Keratinocyte (primary cell): ENCODE measurements at regions not wholly inside any gene's neighbourhood (a gene's known extent, or its start where the extent isn't known, plus 50 kb on each side); places are given as distances from the start of the nearest gene placed in this dataset.

Experiments used
- DNase-seq: peaks from one replicate; pipeline ENCODE4 v3.0.0-alpha.2; 2011; ENCODE audit warnings: low read depth, missing footprints, low spot score
- FAIRE-seq: peaks from 2 replicates; lab custom pipeline; 2011; peaks lifted over from hg19 to GRCh38; lab: Jason Lieb, UNC
- H2AFZ ChIP-seq: 2 replicates; pipeline ENCODE4 v1.6.0; 2012; ENCODE audit warnings: low read length, control low read depth, inconsistent platforms; ENCODE audit not compliant: control insufficient read depth
- H3K27ac ChIP-seq: 2 replicates; pipeline ENCODE4 v1.5.1; 2011; ENCODE audit warnings: low read length; ENCODE audit not compliant: control insufficient read depth, insufficient read depth
- H3K27me3 ChIP-seq: 3 replicates; pipeline ENCODE4 v1.6.0; 2011; ENCODE audit warnings: low read length; ENCODE audit not compliant: control insufficient read depth, insufficient read depth; ENCODE audit errors: extremely low read depth
- H3K36me3 ChIP-seq, 2 experiments: 2 replicates in 1 of 2; 3 replicates in 1 of 2; pipeline ENCODE4 v1.5.1; 2011; ENCODE audit warnings: low read length in 2 of 2, mild to moderate bottlenecking in 1 of 2; ENCODE audit not compliant: control insufficient read depth in 2 of 2, insufficient read depth in 2 of 2; ENCODE audit errors: extremely low read depth in 1 of 2
- H3K4me1 ChIP-seq: 3 replicates; pipeline ENCODE4 v1.5.1; 2011; ENCODE audit warnings: low read length; ENCODE audit not compliant: control insufficient read depth, insufficient read depth; ENCODE audit errors: extremely low read depth
- H3K4me2 ChIP-seq: 3 replicates; pipeline ENCODE4 v1.6.0; 2011; ENCODE audit warnings: low read depth, low read length; ENCODE audit not compliant: control insufficient read depth, insufficient read depth; ENCODE audit errors: extremely low read depth
- H3K4me3 ChIP-seq, 3 experiments: fragments of 200-600 bp in 1 of 3; sonication (generic) in 1 of 3; 2 replicates in 2 of 3; 3 replicates in 1 of 3; pipeline ENCODE4 v1.5.1; 2011 to 2016; ENCODE audit warnings: low read length in 3 of 3, mild to moderate bottlenecking in 3 of 3, control low read depth in 2 of 3, inconsistent platforms in 1 of 3, low read depth in 1 of 3, mixed read lengths in 1 of 3, mixed run types in 1 of 3, moderate library complexity in 1 of 3; ENCODE audit not compliant: control insufficient read depth in 2 of 3, insufficient read depth in 2 of 3; ENCODE audit errors: extremely low read depth in 1 of 3
- H3K79me2 ChIP-seq: 2 replicates; pipeline ENCODE4 v1.6.0; 2012; ENCODE audit warnings: low read length; ENCODE audit not compliant: control insufficient read depth, insufficient read depth
- H3K9ac ChIP-seq: 3 replicates; pipeline ENCODE4 v1.6.0; 2011; ENCODE audit warnings: low read length; ENCODE audit not compliant: control insufficient read depth, insufficient read depth; ENCODE audit errors: extremely low read depth
- H3K9me1 ChIP-seq: 3 replicates; pipeline ENCODE4 v1.6.0; 2011; ENCODE audit warnings: low read length; ENCODE audit not compliant: control insufficient read depth, insufficient read depth; ENCODE audit errors: extremely low read depth
- H3K9me3 ChIP-seq: 2 replicates; pipeline ENCODE4 v1.5.1; 2012; ENCODE audit warnings: low read depth, low read length; ENCODE audit not compliant: control insufficient read depth
- H4K20me1 ChIP-seq: 3 replicates; pipeline ENCODE4 v1.6.0; 2011; ENCODE audit warnings: low read length; ENCODE audit not compliant: control insufficient read depth, insufficient read depth; ENCODE audit errors: extremely low read depth
- CTCF ChIP-seq, 3 experiments: IDR thresholded peaks in 1 of 3; conservative IDR thresholded peaks in 1 of 3; optimal IDR thresholded peaks in 1 of 3; 2 replicates in 2 of 3; 3 replicates in 1 of 3; pipeline versions ENCODE3 to v1.5.1; 2011; ENCODE audit warnings: low read length in 3 of 3, mild to moderate bottlenecking in 3 of 3, moderate library complexity in 2 of 3, control low read depth in 1 of 3, inconsistent platforms in 1 of 3; ENCODE audit not compliant: insufficient read depth in 2 of 3; ENCODE audit errors: extremely low read depth in 1 of 3
- EZH2 ChIP-seq: IDR thresholded peaks from one replicate; pipeline ENCODE4 v1.6.1; 2012; ENCODE audit warnings: inconsistent platforms, mild to moderate bottlenecking, low read length, moderate library complexity
- dilution Hi-C: fragments of 300-500 bp; cut with MboI; formaldehyde crosslinking; loops from one replicate; pipeline ENCODE4 v1.7.0; 2020; ENCODE audit warnings: low sequenced_read_pairs; ENCODE audit not compliant: extremely low pct_ligation_motif_present

- H3K79me2 ChIP-seq: no peaks in the 10 kb centered on the region
- dilution Hi-C loops: no loop called here
- no peak for DNase-seq
- H3K9me1 ChIP-seq: no peaks in the 10 kb centered on the region
- FAIRE-seq: no peak
- H3K4me3 ChIP-seq: no peak overlapping the region
- no peaks in the 10 kb centered on the region for H3K4me1 ChIP-seq
- H3K9ac ChIP-seq: no peak overlapping the region
- no peak overlapping the region for H3K27ac ChIP-seq
- no peak overlapping the region for H3K4me2 ChIP-seq
- H3K27me3 ChIP-seq: no peaks in the 10 kb centered on the region
- TF ChIP-seq EZH2: no peak
- no peaks in the 10 kb centered on the region for H4K20me1 ChIP-seq
- H2AFZ ChIP-seq: no peak overlapping the region
- H3K9me3 ChIP-seq: no peaks in the 10 kb centered on the region
- H3K36me3 ChIP-seq: no peaks in the 10 kb centered on the region
Observed at GRCh38 chr2:155810411-155810810, 522.1 kb downstream of the NR4A2 start.

- Histone ChIP-seq H3K4me2 (no peak overlapping the region), H3K27ac (no peak overlapping the region), H3K36me3 (no peaks in the 10 kb centered on the region), H4K20me1 (no peaks in the 10 kb centered on the region), H3K4me1 (no peaks in the 10 kb centered on the region), H3K9ac (no peak overlapping the region), H3K27me3 (no peaks in the 10 kb centered on the region), H3K9me1 (no peaks in the 10 kb centered on the region), H3K79me2 (no peaks in the 10 kb centered on the region), H2AFZ (no peak overlapping the region), H3K9me3 (no peaks in the 10 kb centered on the region), H3K4me3 (no peak overlapping the region)
- TF ChIP-seq EZH2 (no peak), CTCF (optimal IDR thresholded peaks at IDR 0.05 in 1 of 3, IDR thresholded peaks at IDR 0.05 in 1 of 3, conservative IDR thresholded peaks at IDR 0.05 in 1 of 3; ENCODE audit: extremely low read depth in 1 of 3, insufficient read depth in 2 of 3, low read length in 3 of 3) (no peak)
- dilution Hi-C loops: no loop called here
- DNase-seq (no peak), FAIRE-seq (no peak)
Observed at GRCh38 chr2:155802888-155803287, 529.6 kb downstream of the NR4A2 start.

- no peak overlapping the region for H2AFZ ChIP-seq
- H3K4me1 ChIP-seq: no peaks in the 10 kb centered on the region
- dilution Hi-C loops: no loop called here
- H3K79me2 ChIP-seq: no peaks in the 10 kb centered on the region
- H3K27me3 ChIP-seq: no peaks in the 10 kb centered on the region
- no peak overlapping the region for H3K9ac ChIP-seq
- no peaks in the 10 kb centered on the region for H4K20me1 ChIP-seq
- no peak overlapping the region for H3K27ac ChIP-seq
- peaks cover 2% of the 10 kb centered on the region for H3K9me3 ChIP-seq
- no peak for TF ChIP-seq CTCF (optimal IDR thresholded peaks at IDR 0.05 in 1 of 3, IDR thresholded peaks at IDR 0.05 in 1 of 3, conservative IDR thresholded peaks at IDR 0.05 in 1 of 3; ENCODE audit: extremely low read depth in 1 of 3, insufficient read depth in 2 of 3, low read length in 3 of 3)
- H3K9me1 ChIP-seq: no peaks in the 10 kb centered on the region
- DNase-seq (no peak), FAIRE-seq (no peak)
- no peaks in the 10 kb centered on the region for H3K36me3 ChIP-seq
- H3K4me3 ChIP-seq: no peak overlapping the region
- H3K4me2 ChIP-seq: no peak overlapping the region
Observed at GRCh38 chr2:155792666-155793065, 539.9 kb downstream of the NR4A2 start.
